Type B pancreatic cell (in vitro differentiated cells): ENCODE measurements at regions not wholly inside any gene's neighbourhood (a gene's known extent, or its start where the extent isn't known, plus 50 kb on each side); places are given as distances from the start of the nearest gene placed in this dataset.

ENCODE experiments used
- DNase-seq: peaks from one replicate; pipeline ENCODE4 v3.0.0; 2021; ENCODE audit warnings: mixed read lengths; ENCODE audit not compliant: unreplicated experiment; ENCODE audit errors: extremely low spot score
- H3K27ac Mint-ChIP-seq: 2 replicates; pipeline ENCODE4 v1.8.0; 2021; ENCODE audit warnings: mild to moderate bottlenecking, mixed read lengths
- H3K27me3 Mint-ChIP-seq: 2 replicates; pipeline ENCODE4 v1.8.0; 2021; ENCODE audit warnings: mixed read lengths
- H3K36me3 Mint-ChIP-seq: 2 replicates; pipeline ENCODE4 v1.8.0; 2021; ENCODE audit warnings: mixed read lengths
- H3K4me1 Mint-ChIP-seq: one replicate; pipeline ENCODE4 v1.8.0; 2021; ENCODE audit warnings: mixed read lengths; ENCODE audit not compliant: unreplicated experiment
- H3K4me3 Mint-ChIP-seq: 2 replicates; pipeline ENCODE4 v1.8.0; 2021; ENCODE audit warnings: mild to moderate bottlenecking, mixed read lengths
- H3K9me3 Mint-ChIP-seq: 2 replicates; pipeline ENCODE4 v1.8.0; 2021; ENCODE audit warnings: mixed read lengths
- CTCF ChIP-seq: fragments of 200-600 bp; sonication (generic); conservative IDR thresholded peaks from 2 replicates; pipeline ENCODE4 v1.5.0; 2021; ENCODE audit warnings: antibody characterized with exemption, mild to moderate bottlenecking

DNA sequence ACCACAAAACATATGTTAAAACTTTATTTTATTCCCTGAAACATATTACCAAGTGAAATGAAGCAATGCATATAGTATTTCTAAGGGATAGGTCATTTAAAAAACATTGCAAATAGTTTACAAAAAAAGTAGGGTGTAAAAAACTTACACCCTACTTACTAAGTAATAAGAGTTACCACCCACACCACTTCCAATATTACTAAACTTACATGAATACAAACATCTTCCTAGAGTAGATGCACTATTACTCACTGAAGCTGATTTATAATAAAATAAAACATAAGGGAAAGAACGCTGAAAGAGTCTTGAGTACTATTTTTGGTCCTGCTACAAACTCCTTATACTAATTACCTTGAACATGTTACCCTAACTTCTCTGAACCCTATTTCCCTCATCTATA lies 289.4 kb downstream of the HINT1 start:
- no peak overlapping the region for H3K27ac Mint-ChIP-seq
- TF ChIP-seq CTCF = no peak
- no peak overlapping the region for H3K4me3 Mint-ChIP-seq
- H3K9me3 Mint-ChIP-seq = peaks cover 4% of the 10 kb centered on the region
- DNase-seq = no peak
- no peaks in the 10 kb centered on the region for H3K4me1 Mint-ChIP-seq
- no peaks in the 10 kb centered on the region for H3K36me3 Mint-ChIP-seq
- H3K27me3 Mint-ChIP-seq = no peaks in the 10 kb centered on the region

DNA sequence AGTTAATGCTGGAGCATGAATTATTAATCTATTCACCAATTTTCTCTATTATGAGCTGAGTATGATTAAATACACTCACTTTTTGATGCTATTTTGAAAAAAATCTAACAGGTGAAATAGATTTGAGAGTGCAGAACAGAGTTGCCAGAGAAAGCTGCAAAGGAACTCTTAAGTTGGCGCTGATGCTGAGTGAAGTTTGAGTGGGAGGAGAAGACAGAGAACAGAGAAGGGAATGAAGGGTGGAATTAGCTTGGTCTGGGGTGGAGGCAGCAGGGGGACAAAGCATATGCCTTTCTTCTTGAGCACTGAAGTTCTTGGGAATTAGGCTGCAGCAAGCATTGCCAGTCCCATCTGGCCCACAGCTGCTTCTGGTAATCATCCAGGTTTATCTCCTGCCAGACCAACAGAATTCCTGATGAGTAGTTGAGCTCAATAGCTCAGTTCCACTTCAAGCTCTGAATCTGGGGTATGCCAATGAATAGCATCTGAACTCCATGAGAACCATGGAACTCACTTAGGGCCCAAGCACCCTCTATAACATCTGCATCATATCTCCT lies 290.1 kb downstream of the HINT1 start:
- Mint-ChIP-seq H3K4me1 (no peaks in the 10 kb centered on the region), H3K27me3 (no peaks in the 10 kb centered on the region), H3K4me3 (no peak overlapping the region), H3K27ac (no peak overlapping the region), H3K36me3 (no peaks in the 10 kb centered on the region), H3K9me3 (peaks cover 4% of the 10 kb centered on the region)
- DNase-seq = no peak
- no peak for TF ChIP-seq CTCF

- H3K27me3 Mint-ChIP-seq = no peaks in the 10 kb centered on the region
- H3K36me3 Mint-ChIP-seq = no peaks in the 10 kb centered on the region
- H3K4me3 Mint-ChIP-seq = no peak overlapping the region
- H3K27ac Mint-ChIP-seq = no peak overlapping the region
- peaks cover 5% of the 10 kb centered on the region for H3K4me1 Mint-ChIP-seq
- no peak for DNase-seq
- TF ChIP-seq CTCF = peak; percentile 73
- peaks cover 4% of the 10 kb centered on the region for H3K9me3 Mint-ChIP-seq
Measured at GRCh38 chr5:130871346-130872086, 293.5 kb downstream of the HINT1 start.

GRCh38 chr5:130870691-130871090 lies 294.4 kb downstream of the HINT1 start:
- no peaks in the 10 kb centered on the region for H3K36me3 Mint-ChIP-seq
- H3K4me1 Mint-ChIP-seq = peaks cover 5% of the 10 kb centered on the region
- H3K27me3 Mint-ChIP-seq = no peaks in the 10 kb centered on the region

GRCh38 chr5:130868186-130868840 lies 296.7 kb downstream of the HINT1 start:
- Mint-ChIP-seq H3K4me1 (peaks cover 5% of the 10 kb centered on the region), H3K9me3 (peaks cover 4% of the 10 kb centered on the region), H3K36me3 (no peaks in the 10 kb centered on the region), H3K27ac (no peak overlapping the region), H3K4me3 (no peak overlapping the region), H3K27me3 (no peaks in the 10 kb centered on the region)
- no peak for TF ChIP-seq CTCF
- no peak for DNase-seq

More at GRCh38 chr5:130870691-130871090, 294.4 kb downstream of the HINT1 start:
- DNase-seq = no peak
- Mint-ChIP-seq H3K27ac (no peak overlapping the region), H3K4me3 (no peak overlapping the region), H3K9me3 (peaks cover 4% of the 10 kb centered on the region)
- no peak for TF ChIP-seq CTCF
